ENCODE measurements at regions not wholly inside any gene's neighbourhood (a gene's known extent, or its start where the extent isn't known, plus 50 kb on each side); places are given as distances from the start of the nearest gene placed in this dataset.

DNA sequence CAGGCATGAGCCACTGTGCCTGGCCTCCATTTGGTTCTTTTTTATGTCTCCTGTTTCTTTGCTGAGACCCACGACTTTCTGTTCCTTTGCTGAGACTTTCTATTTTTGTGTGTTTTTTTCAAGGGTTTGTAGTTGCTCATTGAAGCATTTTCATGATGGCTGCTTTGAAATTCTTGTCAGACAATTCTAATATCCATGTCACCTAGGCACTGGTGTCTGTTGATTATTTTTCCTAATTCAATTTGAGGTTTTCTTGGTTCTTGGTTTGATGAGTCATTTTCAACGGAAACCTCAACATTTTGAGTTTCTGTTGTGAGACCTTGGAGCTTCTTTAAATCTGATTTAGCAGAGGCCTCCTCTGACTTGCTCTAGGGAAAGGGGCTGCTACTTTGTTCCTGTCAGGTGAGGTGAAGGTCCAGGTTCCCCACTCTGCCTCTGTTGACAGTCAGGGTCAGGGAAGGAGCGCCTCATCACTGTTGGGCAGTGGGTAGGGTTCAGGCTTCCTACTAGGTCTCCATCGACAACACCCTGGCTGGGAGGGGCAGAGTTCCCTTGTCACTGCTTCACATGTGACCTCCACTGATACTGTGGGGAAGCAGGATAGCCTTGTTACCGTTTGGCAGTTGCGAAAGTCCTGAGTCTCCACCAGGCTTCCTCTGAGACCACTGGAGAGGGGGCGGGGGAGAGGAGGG, 66.1 kb upstream of the SMOX start (continued):
- TF ChIP-seq ETS1 (CRISPR knock-in tag; IDR thresholded peaks at IDR 0.05) (no peak), RCOR2 (CRISPR knock-in tag; IDR thresholded peaks at IDR 0.05) (no peak), FOXP1 (IDR thresholded peaks at IDR 0.05) (no peak), FOXP1 (CRISPR knock-in tag; IDR thresholded peaks at IDR 0.05) (no peak), MEIS2 (CRISPR knock-in tag; IDR thresholded peaks at IDR 0.05) (no peak), ZNF546 (CRISPR knock-in tag; conservative IDR thresholded peaks at IDR 0.05) (no peak), ZNF781 (CRISPR knock-in tag; IDR thresholded peaks at IDR 0.05; ENCODE audit: borderline replicate concordance, not compliant biosample characterization) (no peak), KLF15 (CRISPR knock-in tag; IDR thresholded peaks at IDR 0.05; ENCODE audit: borderline replicate concordance) (no peak), MIER3 (CRISPR knock-in tag; IDR thresholded peaks at IDR 0.05; ENCODE audit: borderline replicate concordance) (no peak), BATF2 (CRISPR knock-in tag; IDR thresholded peaks at IDR 0.05) (no peak), BHLHE40 (IDR thresholded peaks at IDR 0.05; ENCODE audit: low read length) (no peak), KLF11 (CRISPR knock-in tag; IDR thresholded peaks at IDR 0.05) (no peak), NFAT5 (CRISPR knock-in tag; IDR thresholded peaks at IDR 0.05) (no peak), AFF4 (CRISPR knock-in tag; IDR thresholded peaks at IDR 0.05) (no peak), ZNF775 (CRISPR knock-in tag; IDR thresholded peaks at IDR 0.05; ENCODE audit: borderline replicate concordance) (no peak)
- TF ChIP-seq, protein P1, sequence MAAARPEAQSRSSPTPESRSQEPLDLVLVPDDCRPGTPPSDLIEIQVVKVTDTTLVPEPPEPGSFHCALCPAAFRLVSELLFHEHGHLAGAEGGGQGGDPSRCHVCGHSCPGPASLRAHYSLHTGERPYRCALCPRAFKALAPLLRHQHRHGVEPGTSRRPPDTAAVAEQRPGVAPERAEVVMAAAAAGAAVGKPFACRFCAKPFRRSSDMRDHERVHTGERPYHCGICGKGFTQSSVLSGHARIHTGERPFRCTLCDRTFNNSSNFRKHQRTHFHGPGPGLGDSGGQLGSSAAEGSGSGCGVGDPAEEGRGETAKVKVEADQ (CRISPR knock-in tag; IDR thresholded peaks at IDR 0.05; ENCODE audit: borderline replicate concordance), result no peak
- TF ChIP-seq, protein P2, sequence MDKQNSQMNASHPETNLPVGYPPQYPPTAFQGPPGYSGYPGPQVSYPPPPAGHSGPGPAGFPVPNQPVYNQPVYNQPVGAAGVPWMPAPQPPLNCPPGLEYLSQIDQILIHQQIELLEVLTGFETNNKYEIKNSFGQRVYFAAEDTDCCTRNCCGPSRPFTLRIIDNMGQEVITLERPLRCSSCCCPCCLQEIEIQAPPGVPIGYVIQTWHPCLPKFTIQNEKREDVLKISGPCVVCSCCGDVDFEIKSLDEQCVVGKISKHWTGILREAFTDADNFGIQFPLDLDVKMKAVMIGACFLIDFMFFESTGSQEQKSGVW (CRISPR knock-in tag; IDR thresholded peaks at IDR 0.05; ENCODE audit: borderline replicate concordance), result no peak
